Esophagus squamous epithelium (tissue), 4 donors: ENCODE measurements at regions not wholly inside any gene's neighbourhood (a gene's known extent, or its start where the extent isn't known, plus 50 kb on each side); places are given as distances from the start of the nearest gene placed in this dataset.

Source experiments
- POLR2A ChIP-seq, 4 donors: fragments of 450-650 bp; IDR thresholded peaks; one replicate each; pipeline ENCODE4 v1.6.1; 2017; ENCODE audit warnings: antibody characterized with exemption in 4 of 4, mild to moderate bottlenecking in 4 of 4, moderate library complexity in 3 of 4
- TF ChIP-seq, protein P1 (sequence below), 6 experiments: fragments of 450-650 bp in 4 of 6; fragments of 200-600 bp in 2 of 6; sonication (generic) in 2 of 6; IDR thresholded peaks; one replicate each; pipeline ENCODE4 v1.5.1; 2016 to 2019; ENCODE audit warnings: antibody characterized with exemption in 6 of 6, mild to moderate bottlenecking in 4 of 6, moderate library complexity in 4 of 6

- TF ChIP-seq, protein P1, sequence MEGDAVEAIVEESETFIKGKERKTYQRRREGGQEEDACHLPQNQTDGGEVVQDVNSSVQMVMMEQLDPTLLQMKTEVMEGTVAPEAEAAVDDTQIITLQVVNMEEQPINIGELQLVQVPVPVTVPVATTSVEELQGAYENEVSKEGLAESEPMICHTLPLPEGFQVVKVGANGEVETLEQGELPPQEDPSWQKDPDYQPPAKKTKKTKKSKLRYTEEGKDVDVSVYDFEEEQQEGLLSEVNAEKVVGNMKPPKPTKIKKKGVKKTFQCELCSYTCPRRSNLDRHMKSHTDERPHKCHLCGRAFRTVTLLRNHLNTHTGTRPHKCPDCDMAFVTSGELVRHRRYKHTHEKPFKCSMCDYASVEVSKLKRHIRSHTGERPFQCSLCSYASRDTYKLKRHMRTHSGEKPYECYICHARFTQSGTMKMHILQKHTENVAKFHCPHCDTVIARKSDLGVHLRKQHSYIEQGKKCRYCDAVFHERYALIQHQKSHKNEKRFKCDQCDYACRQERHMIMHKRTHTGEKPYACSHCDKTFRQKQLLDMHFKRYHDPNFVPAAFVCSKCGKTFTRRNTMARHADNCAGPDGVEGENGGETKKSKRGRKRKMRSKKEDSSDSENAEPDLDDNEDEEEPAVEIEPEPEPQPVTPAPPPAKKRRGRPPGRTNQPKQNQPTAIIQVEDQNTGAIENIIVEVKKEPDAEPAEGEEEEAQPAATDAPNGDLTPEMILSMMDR (IDR thresholded peaks at IDR 0.05): no peak
- TF ChIP-seq POLR2A (IDR thresholded peaks at IDR 0.05): no peak
Measured at GRCh38 chr4:58766763-58767162, 1656.6 kb upstream of the IGFBP7 start.
